ENCODE measurements at regions not wholly inside any gene's neighbourhood (a gene's known extent, or its start where the extent isn't known, plus 50 kb on each side); places are given as distances from the start of the nearest gene placed in this dataset.

DNA sequence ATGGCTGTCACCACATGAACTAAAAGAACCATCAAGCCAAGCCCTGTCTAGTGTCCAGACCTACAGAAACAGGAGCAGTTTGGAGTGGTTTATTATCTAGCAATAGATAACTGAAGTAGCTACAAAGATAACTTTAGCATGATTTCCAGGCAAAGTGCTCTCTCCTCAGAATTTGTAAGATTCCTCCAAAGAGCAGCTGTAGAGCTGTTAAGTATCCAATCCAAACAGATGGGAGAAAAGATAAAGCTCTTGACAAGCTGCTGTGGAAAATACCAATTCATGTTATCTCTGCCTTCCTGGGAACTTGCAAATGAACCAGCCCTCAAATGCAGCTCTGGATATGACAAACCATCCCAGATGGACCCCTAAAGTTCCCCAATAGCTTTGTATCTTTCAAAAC is 78.9 kb upstream of the RESF1 start:
- intact Hi-C loops (cut with micrococcal nuclease), result no loop called here
- no TSS peak for BruUV-seq (replicated peaks)
- Histone ChIP-seq H3K9me2 (replicated peaks; ENCODE audit: low read length) (no peaks in the 10 kb centered on the region), H3K36me3 (ENCODE audit: low read depth, low read length) (no peaks in the 10 kb centered on the region), H3K27ac (ENCODE audit: low read length) (no peak overlapping the region), H3F3A (ENCODE audit: low read length, unreplicated experiment) (no peaks in the 10 kb centered on the region), H3K4me2 (ENCODE audit: low read length) (no peak overlapping the region), H3K27me3 (ENCODE audit: low read length) (no peaks in the 10 kb centered on the region), H4K20me1 (ENCODE audit: low read length) (no peaks in the 10 kb centered on the region), H3K9ac (ENCODE audit: low read length) (no peak overlapping the region), H3K79me2 (ENCODE audit: low read length) (no peaks in the 10 kb centered on the region), H2AFZ (ENCODE audit: low read length) (no peak overlapping the region), H3K4me1 (ENCODE audit: insufficient read depth, low read length) (no peaks in the 10 kb centered on the region), H3K9me3 (ENCODE audit: low read length) (no peaks in the 10 kb centered on the region), H3K4me3 (ENCODE audit: low read length) (no peak overlapping the region)
- ChIA-PET CTCF (no interaction called here), POLR2A (ENCODE audit: unreplicated experiment) (no interaction called here)
- ATAC-seq, result no peak
- TF ChIP-seq, protein P1, sequence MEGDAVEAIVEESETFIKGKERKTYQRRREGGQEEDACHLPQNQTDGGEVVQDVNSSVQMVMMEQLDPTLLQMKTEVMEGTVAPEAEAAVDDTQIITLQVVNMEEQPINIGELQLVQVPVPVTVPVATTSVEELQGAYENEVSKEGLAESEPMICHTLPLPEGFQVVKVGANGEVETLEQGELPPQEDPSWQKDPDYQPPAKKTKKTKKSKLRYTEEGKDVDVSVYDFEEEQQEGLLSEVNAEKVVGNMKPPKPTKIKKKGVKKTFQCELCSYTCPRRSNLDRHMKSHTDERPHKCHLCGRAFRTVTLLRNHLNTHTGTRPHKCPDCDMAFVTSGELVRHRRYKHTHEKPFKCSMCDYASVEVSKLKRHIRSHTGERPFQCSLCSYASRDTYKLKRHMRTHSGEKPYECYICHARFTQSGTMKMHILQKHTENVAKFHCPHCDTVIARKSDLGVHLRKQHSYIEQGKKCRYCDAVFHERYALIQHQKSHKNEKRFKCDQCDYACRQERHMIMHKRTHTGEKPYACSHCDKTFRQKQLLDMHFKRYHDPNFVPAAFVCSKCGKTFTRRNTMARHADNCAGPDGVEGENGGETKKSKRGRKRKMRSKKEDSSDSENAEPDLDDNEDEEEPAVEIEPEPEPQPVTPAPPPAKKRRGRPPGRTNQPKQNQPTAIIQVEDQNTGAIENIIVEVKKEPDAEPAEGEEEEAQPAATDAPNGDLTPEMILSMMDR (conservative IDR thresholded peaks at IDR 0.05; ENCODE audit: low read depth, low read length), result no peak
- TF ChIP-seq EZH2 (IDR thresholded peaks at IDR 0.05; ENCODE audit: low read length, unreplicated experiment), result no peak
- no peak for TF ChIP-seq EZH2phosphoT487 (IDR thresholded peaks at IDR 0.05; ENCODE audit: borderline replicate concordance, low read length)
- DNase-seq, result no peak

DNA sequence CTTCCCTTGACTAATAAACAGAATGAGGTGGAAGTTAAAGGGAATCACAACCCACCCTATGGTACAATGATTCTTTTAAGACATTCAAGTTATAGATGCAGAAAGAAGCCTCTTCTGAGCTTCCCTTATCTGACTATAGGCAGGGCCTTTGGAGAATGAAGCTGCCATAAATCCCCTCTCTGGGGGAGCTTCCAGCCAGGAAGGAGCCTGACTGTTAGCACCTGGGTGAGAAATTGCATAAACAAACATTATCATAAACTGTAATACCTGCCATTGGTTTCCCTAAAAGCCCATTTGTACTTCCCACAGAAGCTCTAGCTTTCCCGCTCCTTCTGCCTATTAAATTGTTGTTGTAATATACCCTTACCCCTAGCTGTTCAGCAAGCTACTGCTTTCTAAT is 81.3 kb upstream of the RESF1 start:
- Histone ChIP-seq H3K27me3 (ENCODE audit: low read length) (no peaks in the 10 kb centered on the region), H3K9me3 (ENCODE audit: low read length) (no peaks in the 10 kb centered on the region), H3K4me2 (ENCODE audit: low read length) (no peak overlapping the region), H3K4me1 (ENCODE audit: insufficient read depth, low read length) (no peaks in the 10 kb centered on the region), H2AFZ (ENCODE audit: low read length) (no peak overlapping the region), H3K27ac (ENCODE audit: low read length) (no peak overlapping the region), H3K9me2 (replicated peaks; ENCODE audit: low read length) (no peaks in the 10 kb centered on the region), H3K79me2 (ENCODE audit: low read length) (no peaks in the 10 kb centered on the region), H3K9ac (ENCODE audit: low read length) (no peak overlapping the region), H3K36me3 (ENCODE audit: low read depth, low read length) (no peaks in the 10 kb centered on the region), H3F3A (ENCODE audit: low read length, unreplicated experiment) (no peaks in the 10 kb centered on the region), H4K20me1 (ENCODE audit: low read length) (no peaks in the 10 kb centered on the region), H3K4me3 (ENCODE audit: low read length) (no peak overlapping the region)
- intact Hi-C loops (cut with micrococcal nuclease), result no loop called here
- ATAC-seq (no peak), DNase-seq (no peak)
- no TSS peak for BruUV-seq (replicated peaks)
- TF ChIP-seq EZH2phosphoT487 (IDR thresholded peaks at IDR 0.05; ENCODE audit: borderline replicate concordance, low read length) (no peak), EZH2 (IDR thresholded peaks at IDR 0.05; ENCODE audit: low read length, unreplicated experiment) (no peak)
- TF ChIP-seq, protein P1 (conservative IDR thresholded peaks at IDR 0.05; ENCODE audit: low read depth, low read length), result no peak
- POLR2A ChIA-PET (ENCODE audit: unreplicated experiment), result no interaction called here
- CTCF ChIA-PET, result no interaction called here

DNA sequence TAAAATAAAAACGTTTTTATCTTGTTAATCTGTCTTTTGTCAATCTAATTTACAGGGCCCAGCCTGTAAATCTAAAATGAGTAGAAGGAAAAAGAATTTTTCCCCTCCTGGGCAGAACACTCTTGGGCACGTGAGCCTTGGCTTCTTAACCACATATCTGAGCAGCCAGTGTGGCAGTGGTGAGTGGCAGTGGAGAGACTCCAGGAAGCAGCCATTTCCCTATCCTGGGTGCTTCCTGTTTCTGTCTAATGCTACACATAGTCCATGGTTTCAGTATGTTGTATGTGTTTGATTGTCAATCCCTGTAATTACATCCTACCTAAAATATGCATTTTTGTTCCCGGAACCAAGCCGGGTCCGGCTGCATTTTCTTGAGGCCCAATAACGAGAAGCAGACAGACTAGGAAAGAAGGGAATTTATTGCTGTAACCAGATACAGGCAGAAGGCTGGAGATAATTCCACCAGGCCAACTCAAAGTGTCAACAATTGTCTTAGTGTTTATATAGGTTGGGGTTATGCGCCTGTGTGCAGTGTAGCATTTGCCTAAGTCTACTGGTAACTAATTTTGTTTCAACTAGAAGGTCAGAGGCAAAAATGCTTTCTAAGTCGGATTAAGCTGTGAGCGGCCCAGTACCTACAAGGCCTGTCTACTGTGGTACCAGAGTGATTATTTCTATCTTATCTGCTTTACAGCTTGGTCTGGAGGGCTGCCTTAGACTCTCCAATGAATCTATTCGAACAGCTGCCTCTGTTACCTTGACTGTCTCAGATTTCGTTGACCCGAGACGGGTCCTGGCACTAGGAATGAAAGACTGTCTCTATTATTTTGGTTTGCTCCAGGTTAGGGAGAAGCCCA is 82.4 kb upstream of the RESF1 start:
- CTCF ChIA-PET, result no interaction called here
- Histone ChIP-seq H3K9me2 (replicated peaks; ENCODE audit: low read length) (no peaks in the 10 kb centered on the region), H3F3A (ENCODE audit: low read length, unreplicated experiment) (no peaks in the 10 kb centered on the region), H3K4me3 (ENCODE audit: low read length) (no peak overlapping the region), H3K79me2 (ENCODE audit: low read length) (no peaks in the 10 kb centered on the region), H3K36me3 (ENCODE audit: low read depth, low read length) (no peaks in the 10 kb centered on the region), H3K4me2 (ENCODE audit: low read length) (no peak overlapping the region), H4K20me1 (ENCODE audit: low read length) (no peaks in the 10 kb centered on the region), H3K9ac (ENCODE audit: low read length) (no peak overlapping the region), H3K27ac (ENCODE audit: low read length) (no peak overlapping the region), H2AFZ (ENCODE audit: low read length) (no peak overlapping the region), H3K27me3 (ENCODE audit: low read length) (no peaks in the 10 kb centered on the region), H3K4me1 (ENCODE audit: insufficient read depth, low read length) (no peaks in the 10 kb centered on the region), H3K9me3 (ENCODE audit: low read length) (no peaks in the 10 kb centered on the region)
- POLR2A ChIA-PET (ENCODE audit: unreplicated experiment), result no interaction called here
- no peak for TF ChIP-seq EZH2phosphoT487 (IDR thresholded peaks at IDR 0.05; ENCODE audit: borderline replicate concordance, low read length)
- no peak for TF ChIP-seq EZH2 (IDR thresholded peaks at IDR 0.05; ENCODE audit: low read length, unreplicated experiment)
- TF ChIP-seq, protein P1 (conservative IDR thresholded peaks at IDR 0.05; ENCODE audit: low read depth, low read length), result no peak
- intact Hi-C loops (cut with micrococcal nuclease), result no loop called here
- DNase-seq, result no peak
- no peak for ATAC-seq
- no TSS peak for BruUV-seq (replicated peaks)

All from PC-3 (cell line).